ELR (cell line): ENCODE measurements at regions not wholly inside any gene's neighbourhood (a gene's known extent, or its start where the extent isn't known, plus 50 kb on each side); places are given as distances from the start of the nearest gene placed in this dataset.

Experiments
- DNase-seq: peaks from one replicate; pipeline ENCODE4 v3.0.0-alpha.2; 2015; ENCODE audit warnings: low read depth

DNA sequence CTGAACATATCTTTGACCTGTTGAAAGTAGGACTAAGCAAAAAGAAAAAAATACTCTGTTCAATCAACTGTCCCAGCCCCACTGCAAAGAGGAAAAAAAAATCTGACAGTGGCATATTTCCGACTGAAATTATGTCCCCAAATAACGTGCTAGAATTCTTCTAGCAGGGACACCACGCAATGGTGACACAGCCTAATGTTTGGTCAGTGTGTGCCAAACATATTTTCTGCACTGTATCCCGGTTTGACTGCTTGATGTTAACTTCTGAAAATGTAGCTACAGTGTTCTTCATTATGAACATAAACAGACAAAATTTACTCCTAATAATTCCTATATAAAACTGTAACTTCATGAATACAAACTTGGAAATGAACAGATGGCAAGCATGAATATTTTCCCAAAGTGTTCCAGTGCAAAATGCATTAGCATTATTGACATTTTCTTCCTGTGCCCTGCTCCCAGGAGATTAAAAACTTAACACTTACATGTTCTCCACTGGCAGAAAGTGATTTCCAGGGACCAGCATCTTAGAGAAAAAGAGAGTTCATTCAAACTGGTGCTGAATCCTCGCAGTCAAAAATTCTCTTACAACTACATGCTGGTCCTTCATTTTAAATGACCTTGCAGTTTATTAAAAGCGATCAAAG, 72.4 kb upstream of the SYT1 start:
- no peak for DNase-seq

DNA sequence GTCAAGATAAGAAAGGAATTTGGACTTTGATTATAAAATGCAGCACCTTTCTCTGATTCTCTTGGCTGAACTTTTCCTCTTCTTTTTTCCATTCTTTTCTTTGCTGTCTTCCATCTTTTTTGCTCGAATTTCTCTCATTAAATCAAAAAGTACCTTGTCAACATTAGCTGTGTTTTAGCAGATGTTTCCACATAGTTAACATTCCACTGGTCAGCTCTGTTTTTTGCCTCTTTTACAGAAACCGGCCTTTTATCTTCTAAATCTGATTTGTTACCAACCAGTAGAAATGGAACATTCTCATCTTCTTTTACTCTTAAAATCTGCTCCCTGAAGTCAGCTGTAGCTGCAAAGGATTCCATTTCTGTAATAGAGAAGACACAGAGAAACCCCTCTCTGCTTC, 71.1 kb upstream of the SYT1 start:
- DNase-seq, result no peak

DNA sequence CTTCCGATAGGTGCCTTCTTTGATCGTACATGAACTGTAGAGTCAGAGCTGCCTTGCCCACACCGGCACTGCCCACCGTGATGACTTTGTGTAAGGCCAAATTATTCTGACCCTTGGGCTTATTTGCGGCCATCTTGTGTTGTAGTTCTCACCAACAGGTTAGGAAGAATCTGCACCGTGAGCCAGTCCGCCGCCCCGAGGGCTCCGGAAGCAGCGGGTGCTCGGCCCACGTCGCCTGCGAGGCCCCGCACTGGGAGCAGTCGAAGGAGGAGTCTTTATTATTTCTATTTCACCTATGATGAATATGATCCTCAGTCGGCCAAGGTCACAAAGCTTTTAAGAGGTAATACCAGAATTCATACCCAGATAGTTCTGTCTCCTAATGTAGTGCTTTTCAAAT, 70.6 kb upstream of the SYT1 start:
- no peak for DNase-seq

DNA sequence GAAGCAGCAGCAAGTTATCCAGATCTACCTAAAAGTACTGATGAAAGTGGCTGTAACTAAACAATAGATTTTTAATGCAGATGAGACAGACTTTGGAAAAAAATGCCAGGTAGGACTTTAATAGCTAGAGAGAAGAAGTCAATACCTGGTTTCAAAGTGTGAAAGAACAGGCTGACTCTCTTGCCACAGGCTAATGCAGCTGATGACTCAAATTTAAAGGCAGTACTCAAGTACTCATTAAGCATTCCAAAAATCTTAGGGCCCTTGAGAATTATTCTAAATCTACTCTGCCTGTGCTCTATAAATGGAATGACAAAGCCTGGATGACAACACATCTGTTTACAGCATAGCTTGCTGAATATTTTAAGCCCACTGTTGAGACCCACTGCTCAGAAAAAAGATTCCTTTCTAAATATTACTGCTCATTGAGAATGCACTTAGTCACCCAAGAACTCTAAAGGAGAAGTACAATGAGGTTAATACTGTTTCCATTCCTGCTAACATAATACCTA, 68.6 kb upstream of the SYT1 start:
- peak; percentile 35 for DNase-seq

DNA sequence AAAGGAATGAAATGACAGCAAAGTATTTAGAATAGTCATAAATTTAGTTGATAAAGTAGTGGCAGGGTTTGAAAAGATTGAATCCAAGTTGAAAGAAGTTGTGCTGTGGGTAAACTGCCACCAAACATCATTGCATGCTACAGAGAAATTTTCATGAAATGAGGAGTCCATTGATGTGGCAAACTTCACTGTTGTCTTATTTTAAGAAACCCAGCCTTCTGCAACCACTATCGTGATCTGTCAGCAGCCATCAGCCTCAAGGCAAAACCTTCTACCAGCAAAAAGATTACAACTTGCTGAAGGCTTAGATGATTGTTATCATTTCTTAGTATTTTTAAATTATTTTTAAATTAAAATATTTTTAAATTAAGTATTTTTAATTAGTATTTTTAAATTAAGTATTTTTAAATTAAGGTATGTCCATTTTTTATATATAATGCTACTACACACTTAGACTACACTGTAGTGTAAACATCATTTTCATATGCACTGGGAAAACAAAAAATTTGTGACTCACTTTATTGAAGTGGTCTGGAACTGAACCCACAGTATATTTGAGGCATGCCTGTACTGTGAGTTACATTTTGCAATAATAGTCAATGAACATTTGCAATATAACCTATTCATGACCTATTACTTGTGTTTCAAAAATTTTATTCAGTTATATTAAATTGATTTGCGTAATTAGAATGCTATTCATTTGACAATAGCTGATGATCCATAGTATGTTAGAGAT, 67.2 kb upstream of the SYT1 start:
- peak; percentile 75 for DNase-seq

DNA sequence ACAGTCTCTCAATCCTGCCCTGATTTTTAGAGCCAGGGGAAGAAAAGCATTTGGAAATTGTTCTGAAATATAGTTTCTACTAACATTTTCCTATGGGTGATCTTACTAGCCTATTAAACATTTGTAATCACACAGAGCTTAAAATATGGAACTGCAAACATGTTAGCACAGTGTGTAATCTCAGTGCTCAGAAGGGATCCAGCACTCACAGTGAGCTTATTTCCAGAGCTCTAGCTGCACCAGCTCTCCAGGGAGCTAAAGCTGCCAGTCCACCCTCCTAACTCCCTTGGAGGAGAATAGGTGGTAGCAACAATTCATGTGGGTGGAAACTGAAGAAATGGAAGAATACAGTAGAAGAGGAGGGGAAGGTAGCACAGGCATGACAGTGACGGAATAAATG, 64.9 kb upstream of the SYT1 start:
- no peak for DNase-seq

DNA sequence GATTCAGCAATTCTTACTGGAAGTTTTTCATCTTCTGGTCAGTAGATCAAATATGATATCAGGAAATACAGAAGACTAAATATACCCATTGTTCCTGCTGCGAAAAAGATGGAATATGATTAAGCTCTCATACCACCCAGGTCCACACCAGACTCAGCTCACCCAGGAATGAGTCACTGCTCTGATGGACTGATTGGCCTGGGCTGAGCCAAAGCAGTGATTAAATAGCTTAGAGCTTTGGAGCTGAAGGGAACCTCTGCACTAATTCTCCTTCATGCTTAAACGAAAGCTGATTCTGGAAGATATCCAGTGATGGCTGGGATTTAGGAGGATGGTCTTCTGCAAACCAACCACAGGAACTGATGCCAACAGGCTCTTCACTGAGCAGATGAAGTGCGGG, 62.0 kb upstream of the SYT1 start:
- DNase-seq, result peak; percentile 78

DNA sequence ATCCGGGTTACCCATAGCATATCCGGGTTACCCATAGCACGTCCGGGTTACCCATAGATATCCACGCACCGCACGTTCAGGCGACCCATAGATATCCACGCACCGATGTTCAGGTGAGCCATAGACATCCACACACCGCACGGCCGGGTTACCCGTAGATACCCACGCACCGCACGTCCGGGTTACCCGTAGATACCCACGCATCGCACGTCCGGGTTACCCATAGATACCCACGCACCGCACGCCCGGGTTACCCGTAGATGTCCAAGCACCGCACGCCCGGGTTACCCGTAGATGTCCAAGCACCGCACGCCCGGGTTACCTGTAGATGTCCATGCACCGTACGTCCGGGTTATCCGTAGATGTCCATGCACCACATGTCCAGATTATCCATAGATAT, 60.3 kb upstream of the SYT1 start:
- no peak for DNase-seq
